SK-N-SH (cell line): ENCODE measurements at regions not wholly inside any gene's neighbourhood (a gene's known extent, or its start where the extent isn't known, plus 50 kb on each side); places are given as distances from the start of the nearest gene placed in this dataset.
A peak's percentile ranks its signal among the peaks of the same experiment; 100 is the strongest.

Experiments
- CTCF ChIA-PET: fragments of 300-600, 350-600 bp; formaldehyde crosslinking; extraction: SDS; loops from one replicate; lab custom pipeline; 2021; lab: Yijun Ruan, JAX
- POLR2A ChIA-PET: fragments of 350-600 bp; sonication (Branson Sonifier 250); formaldehyde crosslinking; extraction: SDS; loops from one replicate; lab custom pipeline; 2020; ENCODE audit warnings: antibody characterized with exemption, inconsistent platforms; lab: Yijun Ruan, JAX
- DNase-seq: peaks from one replicate; pipeline ENCODE4 v3.0.0; 2012
- H2AFZ ChIP-seq: fragments of 200-600 bp; sonication (generic); 2 replicates; pipeline ENCODE4 v1.8.1; 2016; ENCODE audit warnings: antibody characterized with exemption, mild to moderate bottlenecking, low read depth
- H3F3A ChIP-seq: fragments of 200-600 bp; sonication (generic); replicated peaks from 2 replicates; pipeline ENCODE3; 2016; ENCODE audit warnings: antibody characterized with exemption, mild to moderate bottlenecking; ENCODE audit not compliant: insufficient read depth
- H3K27ac ChIP-seq, 2 experiments: fragments of 200-500 bp in 1 of 2; fragments of 200-600 bp in 1 of 2; sonication (Bioruptor generic) in 1 of 2; sonication (generic), shearing (Covaris generic) in 1 of 2; 2 replicates each; pipeline versions ENCODE4 v1.5.1 to v1.6.1; 2014 to 2016; ENCODE audit warnings: low read depth in 2 of 2, inconsistent platforms in 1 of 2, low read length in 1 of 2, mild to moderate bottlenecking in 1 of 2, mixed read lengths in 1 of 2
- H3K27me3 ChIP-seq: fragments of 200-600 bp; sonication (generic), shearing (Covaris generic); 2 replicates; pipeline ENCODE4 v1.6.1; 2016; ENCODE audit warnings: mixed run types; ENCODE audit not compliant: insufficient read depth
- H3K36me3 ChIP-seq, 2 experiments: fragments of 200-500 bp in 1 of 2; fragments of 200-600 bp in 1 of 2; sonication (Bioruptor generic) in 1 of 2; sonication (generic) in 1 of 2; replicated peaks in 1 of 2; 2 replicates each; pipeline versions ENCODE3 to v1.5.1; 2014 to 2016; ENCODE audit warnings: low read length in 1 of 2, mild to moderate bottlenecking in 1 of 2; ENCODE audit not compliant: insufficient read depth in 2 of 2, control insufficient read depth in 1 of 2
- H3K4me1 ChIP-seq, 2 experiments: fragments of 200-500 bp in 1 of 2; fragments of 200-600 bp in 1 of 2; sonication (Bioruptor generic) in 1 of 2; sonication (generic), shearing (Covaris generic) in 1 of 2; 2 replicates each; pipeline versions ENCODE4 v1.5.1 to v1.6.1; 2014 to 2016; ENCODE audit warnings: low read depth in 1 of 2, low read length in 1 of 2, mixed run types in 1 of 2; ENCODE audit not compliant: insufficient read depth in 2 of 2, control insufficient read depth in 1 of 2
- H3K4me2 ChIP-seq: fragments of 200-600 bp; sonication (generic), shearing (Covaris generic); 2 replicates; pipeline ENCODE4 v1.6.1; 2017; ENCODE audit warnings: mixed run types
- H3K4me3 ChIP-seq, 2 experiments: fragments of 200-500 bp in 1 of 2; fragments of 200-600 bp in 1 of 2; sonication (Bioruptor generic) in 1 of 2; sonication (generic), shearing (Covaris generic) in 1 of 2; 2 replicates each; pipeline versions ENCODE4 v1.5.1 to v1.8.1; 2014 to 2016; ENCODE audit warnings: low read depth in 2 of 2, inconsistent platforms in 1 of 2, low read length in 1 of 2, mild to moderate bottlenecking in 1 of 2, mixed read lengths in 1 of 2, moderate library complexity in 1 of 2
- H3K79me2 ChIP-seq: fragments of 200-600 bp; sonication (generic); 2 replicates; pipeline ENCODE4 v1.8.1; 2017; ENCODE audit warnings: mild to moderate bottlenecking; ENCODE audit not compliant: insufficient read depth
- H3K9ac ChIP-seq: fragments of 200-600 bp; sonication (generic); 2 replicates; pipeline ENCODE4 v1.6.1; 2017; ENCODE audit warnings: mixed run types
- H3K9me2 ChIP-seq: fragments of 200-600 bp; sonication (generic); 2 replicates; pipeline ENCODE4 v1.6.1; 2017; ENCODE audit warnings: mixed run types
- H3K9me3 ChIP-seq: fragments of 200-600 bp; sonication (generic); 2 replicates; pipeline ENCODE4 v1.6.1; 2017; ENCODE audit warnings: mixed run types, mild to moderate bottlenecking, moderate library complexity
- H4K20me1 ChIP-seq: fragments of 200-600 bp; sonication (generic); 2 replicates; pipeline ENCODE4 v1.6.1; 2017; ENCODE audit warnings: mild to moderate bottlenecking, mixed run types; ENCODE audit not compliant: insufficient read depth
- CTCF ChIP-seq: fragments of 200-600 bp; sonication (generic); IDR thresholded peaks from 2 replicates; pipeline ENCODE4 v1.6.1; 2017; ENCODE audit warnings: antibody characterized with exemption, mild to moderate bottlenecking, moderate library complexity
- ELF1 ChIP-seq: IDR thresholded peaks from 2 replicates; pipeline ENCODE4 v1.4.0; 2012
- EP300 ChIP-seq, 2 experiments: IDR thresholded peaks; 2 replicates each; pipeline versions ENCODE4 v1.4.0 to v1.6.1; 2012; ENCODE audit warnings: borderline replicate concordance in 1 of 2, low read depth in 1 of 2, low read length in 1 of 2
- FOSL2 ChIP-seq: IDR thresholded peaks from 2 replicates; pipeline ENCODE4 v1.4.0; 2012; ENCODE audit warnings: low read depth, mild to moderate bottlenecking, moderate library complexity, borderline replicate concordance
- GABPA ChIP-seq: IDR thresholded peaks from 2 replicates; pipeline ENCODE4 v1.4.0; 2012; ENCODE audit warnings: low read depth, mild to moderate bottlenecking
- GATA2 ChIP-seq: sonication (generic); formaldehyde crosslinking; IDR thresholded peaks from 2 replicates; pipeline ENCODE4 v1.5.0; 2020; ENCODE audit warnings: mild to moderate bottlenecking, missing genetic modification reagents
- IRF3 ChIP-seq: fragments of 150-350 bp; IDR thresholded peaks from 2 replicates; pipeline ENCODE4 v1.6.1; 2016; ENCODE audit warnings: mild to moderate bottlenecking, low read depth, low read length
- JUND ChIP-seq: IDR thresholded peaks from 2 replicates; pipeline ENCODE4 v1.4.0; 2012
- MXI1 ChIP-seq: IDR thresholded peaks from 2 replicates; pipeline ENCODE4 v1.6.1; 2012; ENCODE audit warnings: mild to moderate bottlenecking, low read depth, low read length, improper control_type of control experiment
- NRF1 ChIP-seq: IDR thresholded peaks from 2 replicates; pipeline ENCODE4 v1.6.1; 2012; ENCODE audit warnings: low read depth, mild to moderate bottlenecking, low read length
- POLR2AphosphoS5 ChIP-seq: IDR thresholded peaks from 2 replicates; pipeline ENCODE4 v1.6.1; 2012; ENCODE audit warnings: low read depth, low read length
- REST ChIP-seq: IDR thresholded peaks from 2 replicates; pipeline ENCODE4 v1.6.1; 2012; ENCODE audit warnings: mild to moderate bottlenecking, low read depth, low read length, moderate library complexity
- RFX5 ChIP-seq: IDR thresholded peaks from 2 replicates; pipeline ENCODE4 v1.6.1; 2012; ENCODE audit warnings: mild to moderate bottlenecking, improper control_type of control experiment, low read length
- SMC3 ChIP-seq: IDR thresholded peaks from 2 replicates; pipeline ENCODE4 v1.6.1; 2012; ENCODE audit warnings: low read depth, low read length, improper control_type of control experiment
- TCF12 ChIP-seq: IDR thresholded peaks from 2 replicates; pipeline ENCODE4 v1.4.0; 2012
- TEAD4 ChIP-seq: IDR thresholded peaks from 2 replicates; pipeline ENCODE4 v1.4.0; 2012; ENCODE audit warnings: mild to moderate bottlenecking, borderline replicate concordance; ENCODE audit not compliant: insufficient read depth
- USF2 ChIP-seq: fragments of 150-350 bp; IDR thresholded peaks from 2 replicates; pipeline ENCODE4 v1.6.1; 2017; ENCODE audit warnings: antibody characterized with exemption, low read length, low read depth, borderline replicate concordance
- ZBTB33 ChIP-seq: IDR thresholded peaks from 2 replicates; pipeline ENCODE4 v1.4.0; 2012; ENCODE audit warnings: low read depth, borderline replicate concordance
- WGBS: methylation state at CpG from one replicate; pipeline ENCODE4 v1.1.6; 2017; ENCODE audit warnings: low lambda C conversion rate; 5-methylcytosine and 5-hydroxymethylcytosine counted together

- H3K4me1 ChIP-seq = peaks cover 0 to 17% of the 10 kb centered on the region in 2 experiments; a peak in 1 of 4 replicates
- no peak overlapping the region for H3K4me2 ChIP-seq
- CTCF ChIA-PET = interaction anchor here (1.1 to 1.6 kb wide), 4 partner anchors 13 to 1288 kb away, joined by 3 to 6 read pairs (median 3); no protein-coding TSS in a partner anchor
- no peak overlapping the region for H3K27ac ChIP-seq
- WGBS = 48% methylated on average over 7 of the region's 7 CpGs
- no peak overlapping the region for H3K9ac ChIP-seq
- TF ChIP-seq RFX5 (no peak), REST (no peak), CTCF (no peak), ELF1 (no peak), USF2 (no peak), SMC3 (no peak), IRF3 (no peak), POLR2AphosphoS5 (no peak), ZBTB33 (no peak), GABPA (no peak), NRF1 (no peak), MXI1 (no peak), TCF12 (no peak), JUND (no peak), GATA2 (no peak), EP300 (IDR thresholded peaks at IDR 0.05; ENCODE audit: borderline replicate concordance in 1 of 2, low read depth in 1 of 2, low read length in 1 of 2) (no peak), TEAD4 (no peak), FOSL2 (no peak)
- no peaks in the 10 kb centered on the region for H3K9me3 ChIP-seq
- H3K27me3 ChIP-seq = no peaks in the 10 kb centered on the region
- H2AFZ ChIP-seq = no peak overlapping the region
- H3F3A ChIP-seq = no peaks in the 10 kb centered on the region
- peak; percentile 34 for DNase-seq
- no peaks in the 10 kb centered on the region for H3K9me2 ChIP-seq
- H3K79me2 ChIP-seq = no peaks in the 10 kb centered on the region
- POLR2A ChIA-PET = interaction anchor here (0.6 kb wide), 1 partner anchor 83 kb away, joined by 3 read pairs; no protein-coding TSS in a partner anchor
- H4K20me1 ChIP-seq = no peaks in the 10 kb centered on the region
- no peaks in the 10 kb centered on the region for H3K36me3 ChIP-seq
- no peak overlapping the region for H3K4me3 ChIP-seq
Measured at GRCh38 chr18:25876330-25876948, 214.0 kb downstream of the SS18 start.
